Middle frontal gyrus (tissue), 1 donor: ENCODE measurements at regions not wholly inside any gene's neighbourhood (a gene's known extent, or its start where the extent isn't known, plus 50 kb on each side); places are given as distances from the start of the nearest gene placed in this dataset.
"Not testable (repeated sequence)": the region's sequence is repeated elsewhere in the genome, so short reads cannot be mapped to it uniquely, and the experiment has no call there.

Experiments
- DNase-seq: peaks from one replicate; pipeline ENCODE4 v3.0.0-alpha.2; 2015; ENCODE audit warnings: low spot score; ENCODE audit errors: extremely low spot score

- DNase-seq = not testable (repeated sequence)
Observed at GRCh38 chr15:24485885-24486567, 189.5 kb upstream of the NPAP1 start.

- not testable (repeated sequence) for DNase-seq
Observed at GRCh38 chr15:24488164-24488907, 187.2 kb upstream of the NPAP1 start.

- not testable (repeated sequence) for DNase-seq
Observed at GRCh38 chr15:24505216-24505615, 170.4 kb upstream of the NPAP1 start.

- not testable (repeated sequence) for DNase-seq
Observed at GRCh38 chr15:24509714-24510113, 165.9 kb upstream of the NPAP1 start.

GRCh38 chr15:24511598-24511997 is 164.0 kb upstream of the NPAP1 start:
- not testable (repeated sequence) for DNase-seq

GRCh38 chr15:24518772-24519171 is 156.8 kb upstream of the NPAP1 start:
- not testable (repeated sequence) for DNase-seq

- not testable (repeated sequence) for DNase-seq
Observed at GRCh38 chr15:24531235-24531634, 144.3 kb upstream of the NPAP1 start.

- DNase-seq = not testable (repeated sequence)
Observed at GRCh38 chr15:24534032-24534431, 141.5 kb upstream of the NPAP1 start.

- not testable (repeated sequence) for DNase-seq
Observed at GRCh38 chr15:24557281-24557680, 118.3 kb upstream of the NPAP1 start.

GRCh38 chr15:24607636-24608035 is 67.9 kb upstream of the NPAP1 start:
- DNase-seq = no peak

GRCh38 chr15:24617646-24618045 is 57.9 kb upstream of the NPAP1 start:
- no peak for DNase-seq

GRCh38 chr15:24621630-24622215 is 53.9 kb upstream of the NPAP1 start:
- DNase-seq = no peak
